Liver (tissue), 7 donors: ENCODE measurements at regions not wholly inside any gene's neighbourhood (a gene's known extent, or its start where the extent isn't known, plus 50 kb on each side); places are given as distances from the start of the nearest gene placed in this dataset.

Experiments
- DNase-seq: peaks from one replicate; pipeline ENCODE4 v3.0.0-alpha.2; 2017; ENCODE audit warnings: low spot score
- H3K27ac ChIP-seq, 2 donors: one replicate each; pipeline ENCODE4 v1.7.0; 2013; ENCODE audit warnings: inconsistent platforms in 2 of 2, low read length in 2 of 2, control low read depth in 1 of 2, low read depth in 1 of 2, mild to moderate bottlenecking in 1 of 2
- H3K27me3 ChIP-seq, 4 donors: one replicate each; pipeline versions ENCODE4 v1.6.1 to v1.7.0; 2013; ENCODE audit warnings: low read length in 3 of 4, inconsistent platforms in 1 of 4, mild to moderate bottlenecking in 1 of 4, moderate library complexity in 1 of 4; ENCODE audit not compliant: control insufficient read depth in 4 of 4, insufficient read depth in 4 of 4
- H3K36me3 ChIP-seq, 4 donors: one replicate each; pipeline versions ENCODE4 v1.6.1 to v1.7.0; 2013; ENCODE audit warnings: low read length in 3 of 4, mild to moderate bottlenecking in 3 of 4, low read depth in 1 of 4, moderate library complexity in 1 of 4; ENCODE audit not compliant: control insufficient read depth in 4 of 4, insufficient read depth in 3 of 4
- H3K4me1 ChIP-seq, 4 donors: one replicate each; pipeline versions ENCODE4 v1.6.1 to v1.7.0; 2013; ENCODE audit warnings: low read length in 3 of 4, mild to moderate bottlenecking in 3 of 4, moderate library complexity in 1 of 4; ENCODE audit not compliant: control insufficient read depth in 4 of 4, insufficient read depth in 4 of 4
- H3K4me3 ChIP-seq, 3 donors: one replicate each; pipeline versions ENCODE4 v1.6.1 to v1.7.0; 2013; ENCODE audit warnings: low read length in 3 of 3, control low read depth in 1 of 3, low read depth in 1 of 3, mild to moderate bottlenecking in 1 of 3
- H3K9ac ChIP-seq, 2 donors: one replicate each; pipeline ENCODE4 v1.7.0; 2013; ENCODE audit warnings: low read length in 2 of 2, mild to moderate bottlenecking in 2 of 2, moderate library complexity in 2 of 2, control low read depth in 1 of 2, low read depth in 1 of 2
- H3K9me3 ChIP-seq, 4 donors: one replicate each; pipeline versions ENCODE4 v1.6.1 to v1.7.0; 2013; ENCODE audit warnings: low read length in 3 of 4; ENCODE audit not compliant: control insufficient read depth in 4 of 4
- ATF3 ChIP-seq: IDR thresholded peaks from 2 replicates; pipeline ENCODE4 v1.6.1; 2016; ENCODE audit warnings: antibody characterized with exemption
- CTCF ChIP-seq: fragments of 150-350 bp; IDR thresholded peaks from 2 replicates; pipeline ENCODE4 v1.5.1; 2017; ENCODE audit warnings: improper control_type of control experiment, low read depth, low read length; ENCODE audit not compliant: missing input control
- EGR1 ChIP-seq, 2 donors: IDR thresholded peaks; 2 replicates each; pipeline ENCODE4 v1.6.1; 2016 to 2018; ENCODE audit warnings: antibody characterized with exemption in 2 of 2, low read depth in 2 of 2
- FOXA1 ChIP-seq: IDR thresholded peaks from 2 replicates; pipeline ENCODE4 v1.6.1; 2016; ENCODE audit warnings: antibody characterized with exemption
- GABPA ChIP-seq, 2 donors: IDR thresholded peaks in 1 of 2; conservative IDR thresholded peaks in 1 of 2; 2 replicates each; pipeline ENCODE4 v1.6.1; 2016; ENCODE audit warnings: antibody characterized with exemption in 2 of 2, mild to moderate bottlenecking in 1 of 2, moderate library complexity in 1 of 2
- HNF4A ChIP-seq, 2 donors: conservative IDR thresholded peaks; 2 replicates each; pipeline ENCODE4 v1.6.1; 2016; ENCODE audit warnings: antibody characterized with exemption in 2 of 2, mild to moderate bottlenecking in 2 of 2
- HNF4G ChIP-seq: IDR thresholded peaks from 2 replicates; pipeline ENCODE4 v1.6.1; 2016; ENCODE audit warnings: antibody characterized with exemption
- JUND ChIP-seq, 2 donors: IDR thresholded peaks; 2 replicates each; pipeline ENCODE4 v1.6.1; 2016; ENCODE audit warnings: antibody characterized with exemption in 2 of 2
- MAX ChIP-seq: IDR thresholded peaks from 2 replicates; pipeline ENCODE4 v1.6.1; 2016; ENCODE audit warnings: antibody characterized with exemption
- NR2F2 ChIP-seq: IDR thresholded peaks from 2 replicates; pipeline ENCODE4 v1.6.1; 2016; ENCODE audit warnings: antibody characterized with exemption
- RAD21 ChIP-seq, 2 donors: IDR thresholded peaks; 2 replicates each; pipeline ENCODE4 v1.6.1; 2016; ENCODE audit warnings: antibody characterized with exemption in 2 of 2, mild to moderate bottlenecking in 2 of 2
- RXRA ChIP-seq, 2 donors: IDR thresholded peaks; 2 replicates each; pipeline ENCODE4 v1.6.1; 2017 to 2018; ENCODE audit warnings: antibody characterized with exemption in 2 of 2, mild to moderate bottlenecking in 1 of 2
- SP1 ChIP-seq: IDR thresholded peaks from 2 replicates; pipeline ENCODE4 v1.6.1; 2018; ENCODE audit warnings: antibody characterized with exemption, mild to moderate bottlenecking
- TAF1 ChIP-seq: conservative IDR thresholded peaks from 2 replicates; pipeline ENCODE4 v1.6.1; 2016; ENCODE audit warnings: antibody characterized with exemption, mild to moderate bottlenecking
- YY1 ChIP-seq: IDR thresholded peaks from 2 replicates; pipeline ENCODE4 v1.6.1; 2016; ENCODE audit warnings: antibody characterized with exemption, mild to moderate bottlenecking
- ZBTB33 ChIP-seq: IDR thresholded peaks from 2 replicates; pipeline ENCODE4 v1.6.1; 2016; ENCODE audit warnings: antibody characterized with exemption
- donor health status: healthy.
- donor health status: healthy.
- donor health status: healthy.
- donor health status: healthy.

- Histone ChIP-seq H3K9ac (no peak overlapping the region), H3K36me3 (no peaks in the 10 kb centered on the region), H3K9me3 (no peaks in the 10 kb centered on the region), H3K27me3 (no peaks in the 10 kb centered on the region), H3K4me3 (no peak overlapping the region), H3K4me1 (peaks cover 0 to 2% (median 0%) of the 10 kb centered on the region in 4 donors), H3K27ac (no peak overlapping the region)
- DNase-seq, result no peak
- TF ChIP-seq RXRA (IDR thresholded peaks at IDR 0.05) (no peak), HNF4A (conservative IDR thresholded peaks at IDR 0.05) (no peak), JUND (IDR thresholded peaks at IDR 0.05) (no peak), GABPA (IDR thresholded peaks at IDR 0.05 in 1 of 2, conservative IDR thresholded peaks at IDR 0.05 in 1 of 2) (no peak), CTCF (no peak), NR2F2 (no peak), ATF3 (no peak), TAF1 (no peak), MAX (no peak), FOXA1 (no peak), SP1 (no peak), ZBTB33 (no peak), YY1 (no peak), EGR1 (IDR thresholded peaks at IDR 0.05; ENCODE audit: low read depth in 2 of 2) (no peak), HNF4G (no peak)
Measured at GRCh38 chr5:158409507-158409906, 550.6 kb upstream of the CLINT1 start.

GRCh38 chr5:158407824-158408195 lies 548.9 kb upstream of the CLINT1 start:
- Histone ChIP-seq H3K36me3 (no peaks in the 10 kb centered on the region), H3K4me3 (no peak overlapping the region), H3K9ac (no peak overlapping the region), H3K27ac (no peak overlapping the region), H3K4me1 (no peaks in the 10 kb centered on the region), H3K9me3 (peaks cover 0 to 5% (median under 1%) of the 10 kb centered on the region in 4 donors), H3K27me3 (no peaks in the 10 kb centered on the region)
- no peak for DNase-seq
- TF ChIP-seq RAD21 (IDR thresholded peaks at IDR 0.05) (no peak), FOXA1 (no peak), MAX (no peak), ZBTB33 (no peak), SP1 (no peak)
